Inflammatory macrophage treated with lipopolysaccharide for 4 hours (primary cell): ENCODE measurements at regions not wholly inside any gene's neighbourhood (a gene's known extent, or its start where the extent isn't known, plus 50 kb on each side); places are given as distances from the start of the nearest gene placed in this dataset.

Experiments used
- DNase-seq: peaks from one replicate; pipeline ENCODE4 v3.0.0-alpha.2; 2020

DNA sequence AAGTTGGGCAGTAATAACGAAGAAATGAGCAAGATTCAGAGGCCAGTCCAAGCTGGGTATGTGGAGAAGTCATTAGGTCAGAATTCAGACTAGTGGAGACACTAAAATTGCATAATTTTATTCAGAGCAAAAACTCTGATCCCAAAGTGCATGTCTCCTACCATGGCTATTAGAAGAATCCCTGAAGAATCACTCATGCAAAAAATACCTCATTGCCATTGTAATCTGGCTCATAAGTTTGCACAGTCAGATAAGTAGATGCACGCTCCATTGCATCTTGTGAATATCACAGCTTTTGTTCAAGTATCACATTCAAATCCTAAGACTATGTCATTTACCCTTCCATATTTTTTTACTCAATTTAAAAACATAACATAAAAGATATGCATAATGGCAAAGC, 692.2 kb upstream of the KLHL29 start:
- DNase-seq: no peak

DNA sequence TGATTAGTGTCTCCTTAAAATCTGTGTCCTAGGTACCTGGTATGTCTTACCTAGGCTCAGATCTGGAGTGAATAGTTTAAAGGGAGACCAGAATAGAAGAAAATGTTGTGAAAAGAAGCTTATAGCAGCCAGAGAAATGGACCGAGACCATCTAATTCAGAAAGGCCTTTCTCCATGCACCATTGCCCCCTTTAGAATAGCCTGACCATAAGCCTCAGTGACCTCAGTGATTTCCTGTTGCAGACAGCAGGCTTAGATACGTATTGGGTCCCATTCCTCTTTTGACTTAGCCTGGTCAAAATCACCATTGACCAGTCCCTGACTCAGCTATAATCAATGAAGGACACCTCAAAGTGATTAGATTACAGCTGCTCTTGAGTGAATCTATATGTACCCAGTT, 690.7 kb upstream of the KLHL29 start:
- DNase-seq: no peak

DNA sequence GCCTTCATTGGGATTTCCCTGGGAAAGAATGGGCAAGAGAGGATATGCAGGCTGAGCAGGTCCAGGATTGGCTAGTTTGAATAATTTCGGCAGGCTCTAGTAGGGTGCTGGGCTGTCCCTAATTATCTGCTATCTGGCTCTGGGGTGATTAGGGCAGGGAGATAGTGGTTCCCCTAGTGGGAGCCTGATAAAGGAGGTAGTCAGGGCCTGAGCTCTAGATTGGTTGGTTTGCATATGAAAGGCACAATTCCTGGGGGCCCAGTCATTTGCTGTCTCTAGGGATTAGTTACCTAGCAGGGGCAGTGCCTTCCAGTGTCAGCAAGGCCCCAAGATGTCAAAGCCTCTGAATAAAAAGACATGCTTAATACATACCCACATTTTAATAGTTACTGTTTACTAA, 690.1 kb upstream of the KLHL29 start:
- no peak for DNase-seq

DNA sequence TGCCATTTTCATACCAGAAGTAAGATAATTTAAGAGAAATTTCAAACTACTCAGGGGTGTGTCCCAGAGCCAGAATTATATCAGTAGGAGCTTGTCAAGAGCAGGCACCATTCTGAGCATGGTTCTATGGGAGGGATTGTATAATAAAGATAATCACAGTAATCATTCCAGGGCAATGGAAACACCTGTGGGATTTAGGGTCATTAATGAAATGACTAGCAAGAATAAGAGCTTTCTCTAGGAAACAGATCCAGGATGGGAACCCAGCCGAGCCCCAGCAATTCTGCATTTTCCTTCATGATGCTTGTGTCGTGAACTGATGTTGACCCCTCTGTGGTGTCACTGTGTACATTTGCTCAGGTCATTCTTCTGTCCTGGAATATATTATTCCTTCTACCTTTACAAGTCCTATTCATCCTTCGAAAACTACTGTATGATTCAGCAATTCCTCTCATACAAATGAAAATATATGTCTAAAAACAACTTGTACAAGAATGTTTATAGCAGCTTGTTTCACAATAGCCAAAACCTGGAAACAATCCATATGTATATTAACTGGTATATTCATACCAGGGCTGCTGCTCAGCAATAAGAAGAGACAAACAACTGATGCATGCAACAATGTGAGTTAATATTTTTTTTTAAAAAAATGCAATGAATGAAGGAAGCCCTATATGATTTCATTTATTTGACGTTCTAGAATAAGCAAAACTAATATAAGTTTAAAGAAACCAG, 687.8 kb upstream of the KLHL29 start:
- DNase-seq: no peak

DNA sequence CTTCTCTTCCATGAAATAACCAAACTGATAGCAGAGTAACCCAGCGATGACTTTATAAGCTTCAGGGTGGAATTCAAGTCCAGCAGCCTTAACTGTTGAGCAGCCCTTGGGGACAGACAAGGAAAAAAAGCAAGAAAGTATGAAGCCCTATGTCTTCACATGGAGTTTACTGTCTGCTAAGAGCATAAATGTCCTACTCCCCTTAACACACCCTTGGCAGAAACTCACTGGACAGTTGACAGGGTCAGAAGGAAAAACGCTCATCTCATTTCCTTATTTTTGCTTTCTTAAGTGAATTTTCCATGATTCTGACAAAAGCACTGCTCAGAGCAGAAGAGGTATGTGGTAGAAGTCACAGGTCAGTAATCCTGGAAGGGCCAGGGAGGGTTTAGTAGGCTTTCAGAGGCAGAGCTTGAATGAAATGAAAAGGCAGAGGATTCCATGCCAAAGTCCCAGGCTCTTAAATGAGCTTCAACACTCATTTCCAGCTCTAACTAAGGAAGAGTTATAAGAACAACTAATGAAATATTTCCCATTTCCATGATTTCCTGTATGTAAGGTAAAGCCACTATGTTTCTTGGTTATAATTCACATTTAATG, 683.3 kb upstream of the KLHL29 start:
- DNase-seq: no peak

DNA sequence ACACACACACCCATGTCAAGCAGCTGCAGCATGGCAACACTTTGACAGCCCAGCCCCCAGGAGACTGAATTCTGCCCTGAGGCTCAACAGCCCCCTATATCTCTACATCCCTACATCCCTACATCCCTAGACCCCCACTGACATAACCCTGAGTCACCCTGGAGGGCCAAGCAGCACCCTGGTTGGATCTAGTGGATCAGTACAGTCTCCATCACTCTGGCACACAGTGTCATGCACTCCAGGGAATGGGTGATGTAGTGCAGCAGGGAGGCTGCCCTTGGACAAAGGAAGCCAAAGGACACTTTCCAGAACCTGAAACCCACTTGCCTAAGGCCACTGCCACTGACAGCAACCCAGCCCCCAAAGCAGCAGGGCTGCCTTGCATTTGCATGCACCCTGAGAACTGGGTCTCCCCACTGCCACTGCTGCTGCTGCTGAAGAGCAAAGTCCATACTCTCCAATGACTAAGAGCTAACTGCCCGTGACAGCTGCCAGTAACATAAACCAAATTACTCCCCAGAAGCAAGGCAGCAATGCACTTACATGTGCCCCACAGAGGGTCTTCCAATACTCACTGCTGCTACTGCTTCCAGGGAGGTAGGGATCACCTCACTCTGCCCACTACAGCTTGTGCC, 681.6 kb upstream of the KLHL29 start:
- no peak for DNase-seq

DNA sequence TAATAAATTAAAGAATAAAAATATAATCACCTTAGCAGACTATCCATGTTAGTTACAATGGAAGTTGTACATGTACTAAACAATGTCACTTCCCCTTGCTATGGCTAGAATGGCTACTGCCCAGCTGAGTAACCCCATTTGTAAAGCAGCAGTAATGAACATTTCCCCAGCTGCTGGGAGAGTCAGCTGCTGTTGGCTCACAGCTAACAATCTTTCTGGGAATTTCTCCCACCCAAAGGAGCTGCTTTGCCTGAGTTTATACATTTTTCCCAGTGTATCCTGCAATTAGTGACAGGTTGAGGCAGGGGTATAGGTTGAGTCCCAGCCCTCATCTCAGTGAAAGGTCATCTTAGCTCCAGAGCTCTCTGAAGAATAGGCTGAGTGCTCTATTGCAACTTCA, 665.6 kb upstream of the KLHL29 start:
- DNase-seq: no peak

DNA sequence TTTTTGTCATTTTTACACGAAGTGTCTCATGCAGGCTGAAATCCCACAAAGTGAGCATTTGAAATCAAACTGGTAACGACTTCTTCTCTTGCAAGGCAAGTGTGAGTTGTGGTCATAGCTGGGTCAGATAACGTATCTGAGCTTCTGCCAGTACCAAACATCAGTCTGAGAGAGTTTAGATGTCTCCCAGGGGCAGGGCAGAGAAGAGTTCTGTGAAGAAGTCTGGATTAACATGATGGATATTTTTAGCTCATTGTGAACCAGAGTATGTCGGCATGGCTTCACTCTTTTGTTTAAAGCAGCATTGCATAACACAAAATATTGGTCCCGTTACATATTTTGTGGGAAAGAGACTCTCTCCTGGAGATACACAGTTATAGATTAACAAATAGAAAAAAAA, 655.5 kb upstream of the KLHL29 start:
- DNase-seq: no peak

DNA sequence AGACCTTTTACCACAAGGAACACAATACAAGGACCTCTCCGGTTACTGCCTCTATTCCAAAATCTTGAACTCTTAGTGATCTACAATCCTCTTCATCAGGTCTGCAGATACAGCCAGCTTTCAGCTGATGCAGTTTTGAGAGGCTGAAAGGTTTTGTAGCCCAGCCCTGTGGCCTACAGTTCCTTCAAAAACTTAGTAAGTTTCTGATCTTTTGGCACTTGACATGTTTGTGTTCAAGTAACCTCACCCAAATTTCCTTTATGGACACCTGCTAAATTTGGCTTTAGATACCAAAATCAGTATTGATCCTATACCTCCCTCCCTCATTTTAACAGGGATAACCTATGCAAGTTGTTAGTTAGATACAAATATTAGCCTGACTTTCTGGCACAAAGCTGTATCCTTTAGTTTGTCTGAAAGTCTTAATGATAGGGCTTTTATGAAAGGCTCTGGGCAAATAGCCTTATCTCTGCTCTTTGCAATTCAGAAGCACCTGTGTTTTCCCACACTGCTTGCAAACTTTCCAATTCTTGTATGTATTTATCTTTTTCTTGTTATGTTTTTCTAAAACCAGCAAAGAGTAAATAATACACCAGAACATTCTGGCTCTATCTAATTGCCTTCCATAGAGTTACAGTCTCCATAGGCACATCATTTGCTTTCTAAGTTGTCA, 650.5 kb upstream of the KLHL29 start:
- no peak for DNase-seq

DNA sequence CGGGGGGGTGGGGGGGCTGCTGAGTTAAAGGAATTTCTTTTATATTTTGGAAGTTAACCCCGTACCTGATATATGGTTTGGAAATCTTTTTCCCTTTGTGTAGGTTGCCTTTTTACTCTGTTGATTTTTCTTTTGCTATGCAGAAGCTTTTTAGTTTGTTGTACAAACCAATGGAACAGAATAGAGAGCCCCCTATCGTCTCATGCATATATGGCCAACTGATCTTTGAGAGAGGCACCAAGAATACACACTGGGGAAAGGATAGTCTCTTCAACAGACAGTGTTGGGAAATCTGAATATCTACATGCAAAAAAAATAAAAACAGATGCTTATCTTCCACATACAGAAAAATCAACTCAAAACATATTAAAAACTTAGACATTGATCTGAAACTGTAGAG, 647.8 kb upstream of the KLHL29 start:
- no peak for DNase-seq

DNA sequence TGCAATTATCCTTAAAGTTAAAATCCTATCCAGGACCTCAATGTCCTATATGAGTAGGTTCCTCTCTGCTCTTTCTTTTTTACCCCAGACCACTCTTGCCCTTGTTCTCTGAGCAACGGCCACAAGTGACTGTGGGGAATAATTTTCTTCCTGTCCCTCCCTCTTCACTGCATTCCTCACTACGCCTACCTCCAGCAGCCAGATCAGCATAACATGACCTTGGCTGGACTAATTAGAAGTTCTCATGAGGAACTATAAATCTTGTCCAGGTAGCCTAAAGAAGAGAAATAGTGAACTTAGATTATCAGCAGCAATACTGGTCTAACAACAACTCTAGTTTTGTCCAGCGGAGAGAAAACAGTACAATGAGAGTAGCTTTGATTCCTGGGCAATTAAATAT, 643.8 kb upstream of the KLHL29 start:
- DNase-seq: no peak

DNA sequence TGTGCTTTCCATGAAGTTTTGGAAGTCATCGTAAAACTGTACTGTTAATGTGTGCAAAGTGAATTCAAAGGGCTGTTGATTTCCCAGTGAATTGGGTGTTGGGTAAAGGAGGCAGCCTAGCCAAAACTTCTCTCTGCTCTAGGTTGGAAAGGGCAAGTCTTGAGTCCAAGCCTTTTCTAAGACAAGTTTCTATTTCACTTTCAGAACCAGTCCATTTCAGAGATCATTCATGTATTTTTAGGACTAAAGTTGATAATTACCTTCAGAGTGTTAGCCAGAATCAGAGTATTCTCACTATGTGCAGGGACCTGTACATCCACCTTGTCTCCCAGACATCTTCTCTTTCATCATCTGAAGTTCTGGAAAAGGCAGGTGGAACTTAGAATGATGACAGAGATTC, 636.1 kb upstream of the KLHL29 start:
- no peak for DNase-seq

DNA sequence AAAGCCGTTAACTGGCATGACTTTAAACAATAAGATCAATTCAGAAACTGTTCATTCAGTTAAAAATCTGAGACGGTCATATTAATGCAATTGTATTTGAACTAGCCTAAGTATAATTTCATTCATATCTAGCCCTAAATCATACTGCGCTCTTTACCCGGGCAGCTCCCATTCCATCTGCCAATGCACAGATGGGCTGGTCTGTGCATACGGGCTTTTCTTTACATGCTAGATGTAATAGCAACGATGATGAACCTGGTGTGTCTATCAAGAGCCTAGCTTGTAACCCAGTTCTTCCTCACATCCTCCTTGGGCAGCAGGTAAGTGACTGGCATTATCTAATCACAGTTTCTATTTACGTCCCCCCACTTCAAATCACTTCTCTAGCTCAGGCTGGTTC, 631.5 kb upstream of the KLHL29 start:
- no peak for DNase-seq

DNA sequence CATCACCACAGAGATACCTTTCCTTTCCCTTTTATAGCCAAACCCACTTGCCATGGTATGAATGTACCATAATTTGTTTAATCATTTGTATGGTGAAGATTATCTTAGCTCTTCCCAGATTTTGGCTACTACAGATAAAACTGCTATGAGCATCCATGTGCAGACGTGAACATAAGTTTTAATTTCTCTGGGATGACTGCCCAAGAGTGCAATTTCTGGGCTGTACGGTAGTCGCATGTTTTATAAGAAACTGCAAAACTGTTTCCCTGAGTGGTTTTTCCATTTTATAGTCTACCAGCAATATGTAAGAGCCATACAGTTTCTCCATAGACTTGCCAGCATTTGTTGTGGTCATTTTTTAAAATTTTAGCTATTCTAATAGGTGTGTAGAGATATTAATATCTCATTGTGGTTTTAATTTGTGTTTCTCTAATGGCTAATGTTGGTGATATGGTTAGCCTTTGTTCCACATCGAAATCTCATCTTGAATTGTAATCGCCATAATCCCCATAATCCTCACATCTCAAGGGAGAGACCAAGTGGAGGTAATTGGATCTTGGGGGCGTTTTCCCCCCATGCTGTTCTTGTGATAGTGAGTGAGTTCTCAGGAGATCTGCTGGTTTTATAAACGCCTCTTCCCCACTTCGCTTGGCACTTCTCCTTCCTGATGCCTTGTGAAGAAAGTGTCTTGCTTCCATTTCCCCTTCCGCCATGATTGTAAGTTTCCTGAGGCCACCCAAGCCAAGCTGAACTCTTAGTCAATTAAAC, 628.5 kb upstream of the KLHL29 start:
- DNase-seq: no peak

DNA sequence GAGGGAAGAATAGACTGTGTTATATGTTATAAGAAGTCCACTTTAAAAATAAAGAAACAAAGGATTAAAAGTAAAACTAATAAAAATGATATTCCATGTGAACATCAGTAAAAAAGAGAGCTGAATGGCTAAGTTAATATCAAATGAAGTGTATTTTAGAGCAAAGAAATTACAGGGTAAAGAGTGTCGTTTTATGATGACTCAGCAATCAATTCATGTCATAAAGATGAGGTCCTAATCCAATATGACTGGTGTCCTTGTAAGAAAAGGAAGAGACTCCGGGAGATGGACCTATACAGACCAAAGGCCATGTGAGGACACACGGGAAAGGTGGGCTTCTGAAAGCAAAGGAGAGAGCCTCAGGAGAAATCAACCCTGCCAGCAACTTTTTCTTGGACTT, 615.5 kb upstream of the KLHL29 start:
- no peak for DNase-seq

DNA sequence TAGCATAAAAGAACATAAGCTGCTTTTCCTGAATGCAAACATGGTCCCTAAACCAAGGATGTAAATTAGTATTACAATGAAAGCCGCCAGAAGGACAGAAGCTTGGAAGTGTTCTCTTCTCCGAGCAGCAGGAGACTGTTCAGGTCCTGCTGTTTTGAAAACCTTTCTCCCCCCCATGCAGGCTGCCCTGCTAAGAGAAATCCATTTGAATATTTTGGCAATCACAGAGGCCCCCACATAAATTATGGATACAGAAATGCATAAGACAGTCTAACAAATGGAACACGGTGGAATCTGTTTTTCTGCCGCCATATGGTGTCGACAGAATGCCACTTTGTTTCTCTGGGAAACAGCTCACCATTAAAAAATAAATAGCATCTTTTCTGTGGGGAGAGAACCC, 600.4 kb upstream of the KLHL29 start:
- no peak for DNase-seq

DNA sequence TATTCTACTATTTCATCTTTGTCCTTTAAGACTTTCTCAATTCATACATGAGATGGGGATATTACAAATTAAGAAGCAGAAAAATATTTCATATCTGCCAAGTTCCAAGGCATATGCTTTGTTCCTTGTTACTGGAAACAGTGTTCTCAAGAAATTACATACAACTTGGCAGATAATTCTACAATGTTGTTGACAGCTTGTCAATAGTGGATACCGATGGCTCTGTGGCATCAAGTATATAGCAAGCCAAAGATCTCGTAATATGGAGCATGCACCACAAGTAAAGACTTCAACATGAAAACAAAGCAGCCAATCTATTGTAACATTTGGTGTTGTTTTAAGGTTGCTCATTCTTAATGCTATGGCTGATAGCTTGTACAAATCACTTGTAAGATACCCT, 598.2 kb upstream of the KLHL29 start:
- DNase-seq: no peak

DNA sequence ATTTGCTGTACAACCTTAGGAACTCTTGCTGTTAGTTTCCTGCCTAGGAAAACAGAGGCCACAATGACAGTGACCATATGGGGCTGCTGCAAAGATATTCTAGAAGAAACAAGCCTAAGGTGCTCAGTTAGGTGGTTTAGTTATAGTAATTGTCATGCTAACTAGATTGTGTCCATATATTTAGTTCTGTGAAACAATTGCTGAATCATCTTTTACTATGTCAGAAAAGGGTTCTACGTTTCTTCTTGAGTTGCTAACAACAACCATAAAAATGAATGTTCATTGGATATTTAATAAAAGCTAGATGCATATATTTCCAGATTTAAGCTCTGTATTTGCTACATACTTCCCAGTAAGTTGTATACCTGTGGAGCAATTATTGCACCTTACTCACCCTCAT, 597.2 kb upstream of the KLHL29 start:
- DNase-seq: no peak

DNA sequence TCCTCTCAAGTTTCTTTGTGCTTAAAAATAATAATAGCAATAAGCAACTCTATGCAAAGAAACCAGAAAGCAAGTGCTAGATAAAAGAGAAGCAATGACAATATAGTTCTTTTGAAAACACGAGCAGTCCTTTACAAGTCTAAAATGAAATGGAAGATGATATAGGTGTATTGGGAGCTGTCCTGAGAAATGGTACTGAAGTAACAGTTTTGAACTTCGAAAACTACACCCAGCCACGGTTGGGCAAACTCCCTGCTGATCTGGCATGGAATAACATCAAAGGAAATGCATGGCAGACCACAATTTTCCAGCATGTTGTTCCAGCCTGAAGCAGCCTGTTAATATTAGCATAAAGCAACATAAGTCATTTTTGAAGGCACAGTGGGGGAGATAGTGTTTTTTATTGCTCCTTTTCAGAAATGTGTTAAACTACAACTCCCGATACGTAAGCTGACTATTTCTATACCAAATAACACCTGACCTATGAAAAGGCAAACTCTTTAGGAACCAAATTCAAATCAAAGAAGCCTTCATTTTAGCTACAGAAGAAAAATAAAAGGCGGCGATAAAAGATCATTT, 596.1 kb upstream of the KLHL29 start:
- DNase-seq: no peak

DNA sequence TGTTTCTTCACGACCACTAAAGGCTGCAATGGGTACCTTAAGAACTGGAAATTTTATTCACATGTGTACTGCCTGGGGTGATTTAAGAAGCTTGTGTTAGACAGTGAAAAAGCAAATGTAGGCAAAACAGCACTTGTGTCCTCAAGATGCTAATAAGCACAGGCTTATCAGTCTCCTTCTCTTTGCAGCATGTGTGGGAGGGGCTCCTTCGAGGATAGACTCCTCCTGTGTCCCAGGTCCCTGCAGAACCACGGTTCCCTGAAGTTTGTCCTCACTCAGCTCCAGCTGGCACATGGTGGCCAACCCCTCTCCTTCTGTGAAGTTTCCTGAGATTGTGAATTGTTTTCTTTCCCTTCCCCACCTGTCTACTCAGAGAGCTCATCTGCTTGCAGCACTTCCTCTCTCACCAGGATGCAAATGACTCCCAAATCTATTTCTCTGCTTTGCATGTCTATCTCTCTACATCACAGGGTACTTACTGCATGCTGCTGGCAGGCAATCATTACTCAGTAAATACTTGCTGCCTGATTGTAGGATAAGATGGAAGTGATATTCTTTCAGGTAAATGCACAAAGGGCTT, 589.6 kb upstream of the KLHL29 start:
- DNase-seq: no peak

DNA sequence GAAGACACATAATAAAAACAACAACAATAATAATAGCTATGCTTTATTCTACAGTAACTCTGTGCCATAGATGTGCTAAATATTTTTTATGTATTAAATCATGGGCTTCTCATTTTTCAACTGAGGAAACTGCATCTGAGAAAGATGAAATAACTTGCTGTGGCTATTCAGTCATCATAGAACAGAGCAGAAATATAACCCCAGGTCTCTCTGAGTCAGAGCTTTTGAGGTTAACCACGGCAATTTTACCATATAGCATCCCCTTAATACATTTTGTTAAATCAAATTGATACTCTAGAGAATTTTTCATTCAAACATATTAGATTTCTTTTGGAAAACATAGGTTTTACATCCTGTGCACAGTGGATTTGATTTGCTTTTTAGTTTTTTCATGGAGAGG, 586.6 kb upstream of the KLHL29 start:
- no peak for DNase-seq

DNA sequence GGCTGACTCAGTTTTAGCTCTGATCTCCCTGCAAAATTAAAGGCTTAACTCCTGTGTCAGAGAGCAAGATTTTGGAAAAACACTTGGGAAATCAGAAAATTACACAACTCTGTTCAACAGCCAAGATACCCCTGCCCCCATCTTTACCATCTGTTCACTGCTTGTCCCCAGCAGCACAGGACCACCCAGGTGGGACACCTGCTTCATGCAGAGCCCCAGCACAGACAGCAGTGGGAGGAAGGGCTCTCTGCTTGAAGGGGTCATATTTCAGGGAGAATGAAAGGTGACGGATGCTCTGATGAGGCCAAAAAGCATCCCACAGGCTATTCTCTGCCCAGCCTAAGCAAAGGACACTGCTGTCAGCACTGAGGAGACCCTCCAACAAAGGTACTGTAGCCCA, 584.6 kb upstream of the KLHL29 start:
- DNase-seq: no peak

DNA sequence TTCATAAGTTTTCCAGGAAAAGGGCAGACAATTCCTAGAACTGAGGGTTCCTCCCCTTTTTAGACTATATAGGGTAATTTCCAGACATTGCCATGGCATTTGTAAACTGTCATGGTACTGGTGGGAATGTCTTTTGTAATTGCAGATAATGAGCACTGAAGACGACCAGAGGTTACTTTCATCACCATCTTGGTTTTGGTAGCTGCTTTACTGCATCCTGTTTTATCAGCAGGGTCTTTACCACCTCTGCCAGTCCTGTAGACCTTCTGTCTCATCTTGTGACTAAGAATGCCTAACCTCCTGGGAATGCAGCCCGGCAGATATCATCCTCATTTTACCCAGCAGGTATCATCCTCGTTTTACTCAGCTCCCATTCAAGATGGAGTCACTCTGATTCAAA, 583.9 kb upstream of the KLHL29 start:
- no peak for DNase-seq
